IMR-90 (cell line): ENCODE measurements at regions not wholly inside any gene's neighbourhood (a gene's known extent, or its start where the extent isn't known, plus 50 kb on each side); places are given as distances from the start of the nearest gene placed in this dataset.

Experiments used
- FOS ChIP-seq: fragments of 150-350 bp; IDR thresholded peaks from 2 replicates; pipeline ENCODE4 v1.6.1; 2016; ENCODE audit warnings: low read depth, low read length
- POLR2A ChIP-seq: IDR thresholded peaks from 2 replicates; pipeline ENCODE4 v1.6.1; 2012; ENCODE audit warnings: mild to moderate bottlenecking, low read depth, low read length
- TF ChIP-seq, protein P1 (sequence below): conservative IDR thresholded peaks from 2 replicates; pipeline ENCODE4 v1.5.1; 2012; ENCODE audit warnings: mild to moderate bottlenecking, low read depth, low read length, improper control_type of control experiment

DNA sequence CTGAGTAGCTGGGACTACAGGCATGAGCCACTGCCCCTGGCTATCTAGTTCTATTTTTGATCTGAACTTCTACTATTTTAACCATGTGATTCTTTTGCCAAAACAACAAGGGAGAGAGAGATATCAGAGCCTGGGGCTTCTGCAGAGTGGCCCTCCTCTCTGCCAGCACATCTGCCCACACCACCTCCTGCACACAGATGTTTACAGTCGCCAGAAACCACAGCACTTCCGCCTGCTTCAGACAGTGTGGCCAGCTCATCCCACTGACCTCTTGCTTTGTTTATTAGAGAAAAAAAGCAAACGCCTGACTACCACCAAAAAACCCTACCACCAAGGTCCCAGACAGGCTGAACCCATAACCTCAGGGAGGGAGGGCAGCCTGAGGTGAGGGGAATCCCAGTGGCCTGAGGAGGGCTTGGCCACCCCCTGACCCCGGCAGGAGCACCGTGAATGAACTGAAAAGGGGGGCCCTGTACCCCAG, 85.9 kb upstream of the ABHD2 start:
- TF ChIP-seq, protein P1, sequence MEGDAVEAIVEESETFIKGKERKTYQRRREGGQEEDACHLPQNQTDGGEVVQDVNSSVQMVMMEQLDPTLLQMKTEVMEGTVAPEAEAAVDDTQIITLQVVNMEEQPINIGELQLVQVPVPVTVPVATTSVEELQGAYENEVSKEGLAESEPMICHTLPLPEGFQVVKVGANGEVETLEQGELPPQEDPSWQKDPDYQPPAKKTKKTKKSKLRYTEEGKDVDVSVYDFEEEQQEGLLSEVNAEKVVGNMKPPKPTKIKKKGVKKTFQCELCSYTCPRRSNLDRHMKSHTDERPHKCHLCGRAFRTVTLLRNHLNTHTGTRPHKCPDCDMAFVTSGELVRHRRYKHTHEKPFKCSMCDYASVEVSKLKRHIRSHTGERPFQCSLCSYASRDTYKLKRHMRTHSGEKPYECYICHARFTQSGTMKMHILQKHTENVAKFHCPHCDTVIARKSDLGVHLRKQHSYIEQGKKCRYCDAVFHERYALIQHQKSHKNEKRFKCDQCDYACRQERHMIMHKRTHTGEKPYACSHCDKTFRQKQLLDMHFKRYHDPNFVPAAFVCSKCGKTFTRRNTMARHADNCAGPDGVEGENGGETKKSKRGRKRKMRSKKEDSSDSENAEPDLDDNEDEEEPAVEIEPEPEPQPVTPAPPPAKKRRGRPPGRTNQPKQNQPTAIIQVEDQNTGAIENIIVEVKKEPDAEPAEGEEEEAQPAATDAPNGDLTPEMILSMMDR = no peak
- TF ChIP-seq POLR2A (no peak), FOS (peak; percentile 74; the same call in 1 of the 2 replicates)
